ENCODE measurements at regions not wholly inside any gene's neighbourhood (a gene's known extent, or its start where the extent isn't known, plus 50 kb on each side); places are given as distances from the start of the nearest gene placed in this dataset.

DNA sequence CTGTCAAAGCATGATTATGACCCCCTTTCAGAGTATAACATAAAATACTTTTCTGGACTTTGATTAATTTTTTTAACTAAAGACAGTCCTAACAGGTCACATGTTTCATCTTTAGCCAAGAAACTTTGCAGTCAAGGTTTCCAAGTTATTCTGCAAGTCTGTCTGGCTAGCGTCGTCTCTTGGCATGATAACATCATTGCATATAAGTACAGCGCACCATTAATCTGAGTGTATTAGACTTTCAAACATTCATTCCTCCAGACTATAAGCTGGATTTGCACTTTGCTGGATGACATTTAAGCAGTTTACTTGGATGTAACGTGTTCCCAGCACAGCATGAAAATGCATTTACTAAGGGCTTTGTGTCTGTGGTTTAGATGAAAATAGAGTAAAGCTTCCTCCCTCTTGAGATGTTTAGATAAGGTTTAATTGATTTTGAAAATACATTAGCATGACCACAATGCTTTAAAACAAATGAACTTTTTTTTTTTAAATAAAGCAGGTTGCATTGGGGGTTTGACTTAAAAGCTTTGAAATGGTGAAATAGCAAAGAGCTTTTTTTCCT lies 349.0 kb upstream of the MTPN start:
- TF ChIP-seq, protein P1, sequence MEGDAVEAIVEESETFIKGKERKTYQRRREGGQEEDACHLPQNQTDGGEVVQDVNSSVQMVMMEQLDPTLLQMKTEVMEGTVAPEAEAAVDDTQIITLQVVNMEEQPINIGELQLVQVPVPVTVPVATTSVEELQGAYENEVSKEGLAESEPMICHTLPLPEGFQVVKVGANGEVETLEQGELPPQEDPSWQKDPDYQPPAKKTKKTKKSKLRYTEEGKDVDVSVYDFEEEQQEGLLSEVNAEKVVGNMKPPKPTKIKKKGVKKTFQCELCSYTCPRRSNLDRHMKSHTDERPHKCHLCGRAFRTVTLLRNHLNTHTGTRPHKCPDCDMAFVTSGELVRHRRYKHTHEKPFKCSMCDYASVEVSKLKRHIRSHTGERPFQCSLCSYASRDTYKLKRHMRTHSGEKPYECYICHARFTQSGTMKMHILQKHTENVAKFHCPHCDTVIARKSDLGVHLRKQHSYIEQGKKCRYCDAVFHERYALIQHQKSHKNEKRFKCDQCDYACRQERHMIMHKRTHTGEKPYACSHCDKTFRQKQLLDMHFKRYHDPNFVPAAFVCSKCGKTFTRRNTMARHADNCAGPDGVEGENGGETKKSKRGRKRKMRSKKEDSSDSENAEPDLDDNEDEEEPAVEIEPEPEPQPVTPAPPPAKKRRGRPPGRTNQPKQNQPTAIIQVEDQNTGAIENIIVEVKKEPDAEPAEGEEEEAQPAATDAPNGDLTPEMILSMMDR (IDR thresholded peaks at IDR 0.05), result no peak
- TF ChIP-seq POLR2A (IDR thresholded peaks at IDR 0.05), result no peak

Measured in esophagus squamous epithelium (tissue), 4 donors.